HUES64 (cell line): ENCODE measurements at regions not wholly inside any gene's neighbourhood (a gene's known extent, or its start where the extent isn't known, plus 50 kb on each side); places are given as distances from the start of the nearest gene placed in this dataset.
"Not testable (repeated sequence)": the region's sequence is repeated elsewhere in the genome, so short reads cannot be mapped to it uniquely, and the experiment has no call there.

Source experiments
- H3K27ac ChIP-seq: 2 replicates; pipeline ENCODE4 v1.7.0; 2013; ENCODE audit warnings: low read depth, low read length, inconsistent platforms
- H3K27me3 ChIP-seq: 2 replicates; pipeline ENCODE4 v1.6.1; 2013; ENCODE audit warnings: mild to moderate bottlenecking, low read length; ENCODE audit not compliant: insufficient read depth
- H3K36me3 ChIP-seq: 2 replicates; pipeline ENCODE4 v1.6.1; 2013; ENCODE audit warnings: mild to moderate bottlenecking, low read length; ENCODE audit not compliant: insufficient read depth
- H3K4me1 ChIP-seq: 2 replicates; pipeline ENCODE4 v1.6.1; 2013; ENCODE audit warnings: mild to moderate bottlenecking, low read length, moderate library complexity; ENCODE audit not compliant: insufficient read depth
- H3K4me3 ChIP-seq: 2 replicates; pipeline ENCODE4 v1.5.1; 2013; ENCODE audit warnings: mild to moderate bottlenecking, low read length, moderate library complexity
- H3K9ac ChIP-seq: 2 replicates; pipeline ENCODE4 v1.6.1; 2013; ENCODE audit warnings: mild to moderate bottlenecking, low read depth, low read length
- H3K9me3 ChIP-seq: 2 replicates; pipeline ENCODE4 v1.6.1; 2013; ENCODE audit warnings: low read depth, low read length; ENCODE audit not compliant: insufficient read depth
- WGBS: fragments of 150-250, 120-280 bp; methylation state at CpG from one replicate; pipeline ENCODE4 v1.1.7; 2013; ENCODE audit warnings: missing lambda C conversion rate; 5-methylcytosine and 5-hydroxymethylcytosine counted together

DNA sequence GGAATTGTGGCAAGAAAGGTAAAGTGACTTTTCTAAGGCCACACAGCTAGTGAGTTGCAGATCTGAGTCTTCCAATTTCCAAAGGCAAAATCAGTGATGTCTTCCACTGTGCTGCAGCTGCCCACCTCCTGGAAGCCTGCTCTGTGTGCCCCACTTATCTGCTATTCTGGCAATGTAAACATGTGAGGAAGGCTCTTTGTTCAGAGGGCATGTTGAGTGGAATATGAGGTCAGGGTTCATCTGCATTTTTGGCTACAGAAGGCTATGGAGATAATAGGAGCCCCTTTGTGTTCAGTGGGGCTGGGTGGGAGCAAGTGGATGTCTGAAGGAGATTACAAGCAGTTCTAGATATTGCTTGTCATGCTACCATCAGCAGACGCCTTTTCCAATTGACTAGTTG lies 396.2 kb downstream of the BUD13 start:
- Histone ChIP-seq H3K4me1 (peaks cover 8% of the 10 kb centered on the region; the same call in 1 of the 2 replicates), H3K9ac (no peak overlapping the region), H3K9me3 (no peaks in the 10 kb centered on the region), H3K27ac (no peak overlapping the region), H3K27me3 (no peaks in the 10 kb centered on the region), H3K4me3 (no peak overlapping the region), H3K36me3 (no peaks in the 10 kb centered on the region)
- 90% methylated on average over 1 of the region's 1 CpG for WGBS

- Histone ChIP-seq H3K4me3 (no peak overlapping the region), H3K4me1 (peaks cover 8% of the 10 kb centered on the region; the same call in 1 of the 2 replicates), H3K36me3 (no peaks in the 10 kb centered on the region), H3K27me3 (no peaks in the 10 kb centered on the region), H3K27ac (no peak overlapping the region), H3K9ac (no peak overlapping the region), H3K9me3 (no peaks in the 10 kb centered on the region)
- 96% methylated on average over 1 of the region's 1 CpG for WGBS
Observed at GRCh38 chr11:116376054-116376453, 396.7 kb downstream of the BUD13 start.

DNA sequence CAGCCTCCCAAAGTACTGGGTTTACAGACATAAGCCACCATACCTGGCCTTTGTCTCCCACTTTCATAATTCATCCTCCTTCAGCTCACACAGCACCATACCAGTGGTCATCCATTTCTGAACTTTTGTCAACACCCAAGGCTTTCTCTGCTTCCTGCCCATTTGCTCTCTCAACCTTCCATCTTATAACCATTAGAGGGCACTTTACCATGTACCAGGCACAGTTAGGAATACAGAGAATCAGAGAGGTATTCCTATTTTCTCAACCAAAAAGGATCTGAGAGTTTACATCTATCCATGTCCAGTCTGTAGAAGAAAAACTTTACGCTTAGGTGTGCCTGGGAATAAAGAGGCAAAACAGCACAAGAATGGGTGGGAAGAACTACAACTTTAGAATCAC lies 397.6 kb downstream of the BUD13 start:
- Histone ChIP-seq H3K4me3 (no peak overlapping the region), H3K27ac (no peak overlapping the region), H3K27me3 (no peaks in the 10 kb centered on the region), H3K36me3 (no peaks in the 10 kb centered on the region), H3K4me1 (peaks cover 8% of the 10 kb centered on the region; the same call in 1 of the 2 replicates), H3K9me3 (no peaks in the 10 kb centered on the region), H3K9ac (no peak overlapping the region)
- 67% methylated on average over 1 of the region's 1 CpG for WGBS

- Histone ChIP-seq H3K9me3 (no peaks in the 10 kb centered on the region), H3K9ac (no peak overlapping the region), H3K27me3 (no peaks in the 10 kb centered on the region), H3K4me1 (peaks cover 5% of the 10 kb centered on the region; the same call in 1 of the 2 replicates), H3K36me3 (no peaks in the 10 kb centered on the region), H3K27ac (no peak overlapping the region), H3K4me3 (no peak overlapping the region)
- WGBS: 90% methylated on average over 1 of the region's 1 CpG
Observed at GRCh38 chr11:116374085-116374484, 398.7 kb downstream of the BUD13 start.

GRCh38 chr11:116373104-116373944 lies 399.5 kb downstream of the BUD13 start:
- Histone ChIP-seq H3K36me3 (no peaks in the 10 kb centered on the region), H3K9ac (no peak overlapping the region), H3K4me3 (no peak overlapping the region), H3K4me1 (no peaks in the 10 kb centered on the region), H3K9me3 (no peaks in the 10 kb centered on the region), H3K27me3 (no peaks in the 10 kb centered on the region), H3K27ac (no peak overlapping the region)
- 89% methylated on average over 9 of the region's 10 CpGs for WGBS

DNA sequence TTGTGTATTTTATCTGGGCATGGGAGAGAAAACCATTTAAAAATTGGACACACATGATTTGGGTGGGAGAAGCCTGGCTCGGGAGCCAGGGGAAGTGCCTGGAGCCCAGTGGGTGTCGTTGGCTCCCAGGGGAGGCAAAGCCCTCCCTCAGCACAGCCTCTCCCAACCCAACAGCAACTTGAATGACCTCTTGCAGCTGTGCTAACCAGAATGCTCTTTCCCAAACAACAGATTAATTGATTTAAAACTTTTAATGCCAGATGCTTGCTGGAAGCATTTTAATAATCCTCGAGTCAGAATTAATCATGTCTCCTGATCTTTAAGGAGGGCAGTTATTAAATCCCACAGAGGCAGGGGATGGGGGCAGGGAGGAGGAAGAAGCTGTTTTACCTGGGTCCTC lies 401.6 kb downstream of the BUD13 start:
- Histone ChIP-seq H3K27me3 (no peaks in the 10 kb centered on the region), H3K27ac (no peak overlapping the region), H3K4me3 (no peak overlapping the region), H3K9ac (no peak overlapping the region), H3K36me3 (no peaks in the 10 kb centered on the region), H3K9me3 (no peaks in the 10 kb centered on the region), H3K4me1 (peaks cover 13% of the 10 kb centered on the region)
- 97% methylated on average over 3 of the region's 3 CpGs for WGBS

DNA sequence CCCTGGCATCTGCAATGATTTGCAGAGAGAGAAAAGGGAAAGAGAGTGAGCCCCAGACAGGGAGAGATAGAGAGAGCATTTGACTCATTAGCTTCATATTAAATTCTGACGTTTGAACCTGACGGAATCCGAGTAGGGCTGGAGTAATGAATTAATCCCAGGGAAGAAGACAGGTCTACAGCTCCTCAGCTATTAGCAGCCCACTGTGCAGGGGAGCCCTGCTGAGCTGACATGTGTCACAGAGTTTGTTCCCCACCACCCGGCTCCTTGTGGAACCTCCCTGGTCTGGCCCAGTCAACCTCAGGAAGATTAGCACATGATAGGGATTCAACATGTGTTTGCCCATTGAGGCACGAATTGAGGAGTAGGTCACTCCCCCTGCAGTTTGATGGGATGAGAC lies 404.0 kb downstream of the BUD13 start:
- peaks cover 13% of the 10 kb centered on the region for H3K4me1 ChIP-seq
- no peaks in the 10 kb centered on the region for H3K36me3 ChIP-seq
- H3K9me3 ChIP-seq: no peaks in the 10 kb centered on the region
- H3K27ac ChIP-seq: no peak overlapping the region
- H3K27me3 ChIP-seq: no peaks in the 10 kb centered on the region
- 91% methylated on average over 5 of the region's 5 CpGs for WGBS
- H3K9ac ChIP-seq: no peak overlapping the region
- no peak overlapping the region for H3K4me3 ChIP-seq

DNA sequence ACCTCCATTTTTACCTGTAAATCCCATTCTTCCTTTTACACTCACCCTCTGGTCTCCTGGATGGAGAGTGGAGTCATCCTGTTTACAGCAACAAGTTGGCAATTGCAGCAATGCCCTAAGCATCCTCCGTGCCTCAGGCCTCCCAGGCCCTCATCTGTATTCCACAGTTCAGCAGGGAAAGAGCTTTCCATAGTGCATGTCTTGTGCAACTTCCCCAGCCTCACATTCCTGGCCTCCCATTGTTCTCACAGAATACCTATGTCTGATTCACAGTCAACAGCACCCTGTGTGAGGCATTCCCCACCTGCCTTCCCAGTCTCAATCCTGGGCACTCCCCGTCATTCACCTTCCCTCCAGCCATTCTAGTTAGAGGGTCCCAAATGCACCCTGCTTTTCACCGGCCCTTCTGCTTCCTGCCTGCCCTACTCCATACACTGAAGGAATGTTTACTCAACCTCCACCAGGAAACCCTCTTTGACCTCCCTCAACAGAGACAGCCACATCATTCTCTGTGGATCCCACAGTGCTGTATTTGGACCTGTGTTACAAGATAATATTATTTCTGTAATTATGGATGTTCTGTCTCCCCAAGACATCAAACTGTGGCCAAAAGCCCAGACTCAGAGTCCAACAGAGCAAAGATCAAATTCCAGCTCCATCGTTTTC lies 405.7 kb downstream of the BUD13 start:
- Histone ChIP-seq H3K36me3 (no peaks in the 10 kb centered on the region), H3K9ac (no peak overlapping the region; the same call in 1 of the 2 replicates), H3K9me3 (no peaks in the 10 kb centered on the region), H3K27ac (no peak overlapping the region), H3K4me3 (no peak overlapping the region), H3K4me1 (peaks cover 16% of the 10 kb centered on the region), H3K27me3 (no peaks in the 10 kb centered on the region)
- 55% methylated on average over 4 of the region's 4 CpGs for WGBS

DNA sequence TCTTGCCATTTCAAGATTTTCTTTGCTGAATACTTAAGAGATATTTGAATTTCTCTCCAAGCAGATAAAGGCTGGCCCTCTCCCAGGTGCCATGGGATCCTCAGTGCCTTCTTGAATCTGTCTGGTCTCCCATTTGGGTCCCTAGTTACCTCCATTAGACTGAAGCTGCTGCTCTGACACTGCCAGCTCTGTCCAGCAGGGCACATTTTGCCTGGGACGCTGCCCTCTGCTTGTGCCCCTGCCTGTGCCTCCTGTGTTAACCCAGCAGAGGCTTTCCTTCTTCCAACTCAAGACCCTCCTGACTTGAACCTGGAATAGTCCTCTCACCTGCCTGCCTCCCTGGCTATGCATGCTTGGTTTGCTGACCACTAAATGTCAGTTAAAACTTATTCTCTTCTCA lies 406.3 kb downstream of the BUD13 start:
- Histone ChIP-seq H3K4me1 (peaks cover 20% of the 10 kb centered on the region), H3K27ac (no peak overlapping the region), H3K27me3 (no peaks in the 10 kb centered on the region), H3K36me3 (no peaks in the 10 kb centered on the region), H3K4me3 (no peak overlapping the region), H3K9ac (no peak overlapping the region; the same call in 1 of the 2 replicates), H3K9me3 (no peaks in the 10 kb centered on the region)
- WGBS: 83% methylated on average over 1 of the region's 1 CpG

DNA sequence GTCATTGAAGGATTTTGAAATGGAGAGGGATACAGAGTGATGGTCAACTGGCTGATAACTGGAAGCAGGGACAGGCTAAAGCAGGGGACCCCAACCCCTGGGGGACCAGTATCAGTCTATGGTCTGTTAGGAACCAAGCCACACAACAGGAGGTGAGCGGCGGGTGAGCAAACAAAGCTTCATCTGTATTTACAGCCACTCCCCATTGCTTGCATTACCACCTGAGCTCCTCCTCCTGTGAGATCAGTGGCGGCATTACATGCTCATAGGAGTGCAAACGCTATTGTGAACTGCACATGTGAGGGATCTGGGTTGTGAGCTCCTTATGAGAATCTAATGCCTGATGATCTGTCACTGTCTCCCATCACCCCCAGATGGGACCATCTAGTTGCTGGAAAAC lies 407.9 kb downstream of the BUD13 start:
- not testable (repeated sequence) for H3K27me3 ChIP-seq, H3K4me3 ChIP-seq, H3K9me3 ChIP-seq, H3K9ac ChIP-seq, H3K27ac ChIP-seq, H3K36me3 ChIP-seq
- H3K4me1 ChIP-seq: peaks cover 20% of the 10 kb centered on the region
- 98% methylated on average over 4 of the region's 4 CpGs for WGBS

DNA sequence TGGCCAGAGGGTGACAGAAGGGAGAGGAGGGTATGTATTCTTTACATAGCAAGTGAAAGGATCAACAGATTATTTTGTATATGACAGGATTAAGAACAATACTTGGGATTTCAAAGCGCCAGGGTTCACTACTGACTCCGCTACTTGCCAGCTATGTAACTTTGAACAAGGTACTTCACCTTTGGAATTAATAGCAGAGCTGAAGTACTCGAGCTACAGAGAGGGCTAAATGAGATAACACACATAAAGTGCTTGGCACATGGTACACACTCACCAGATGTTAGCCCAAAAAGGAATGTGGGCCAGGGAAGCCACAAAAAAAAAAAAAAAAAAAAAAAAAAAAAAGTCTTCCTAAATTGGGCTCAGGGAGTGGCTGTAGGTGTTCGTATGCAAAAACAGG lies 408.4 kb downstream of the BUD13 start:
- H3K4me1 ChIP-seq: peaks cover 20% of the 10 kb centered on the region
- H3K27me3 ChIP-seq: no peaks in the 10 kb centered on the region
- no peaks in the 10 kb centered on the region for H3K36me3 ChIP-seq
- no peak overlapping the region for H3K9ac ChIP-seq
- H3K4me3 ChIP-seq: no peak overlapping the region
- WGBS: 92% methylated on average over 4 of the region's 4 CpGs
- no peak overlapping the region for H3K27ac ChIP-seq
- no peaks in the 10 kb centered on the region for H3K9me3 ChIP-seq
